ENCODE measurements at regions not wholly inside any gene's neighbourhood (a gene's known extent, or its start where the extent isn't known, plus 50 kb on each side); places are given as distances from the start of the nearest gene placed in this dataset.

DNA sequence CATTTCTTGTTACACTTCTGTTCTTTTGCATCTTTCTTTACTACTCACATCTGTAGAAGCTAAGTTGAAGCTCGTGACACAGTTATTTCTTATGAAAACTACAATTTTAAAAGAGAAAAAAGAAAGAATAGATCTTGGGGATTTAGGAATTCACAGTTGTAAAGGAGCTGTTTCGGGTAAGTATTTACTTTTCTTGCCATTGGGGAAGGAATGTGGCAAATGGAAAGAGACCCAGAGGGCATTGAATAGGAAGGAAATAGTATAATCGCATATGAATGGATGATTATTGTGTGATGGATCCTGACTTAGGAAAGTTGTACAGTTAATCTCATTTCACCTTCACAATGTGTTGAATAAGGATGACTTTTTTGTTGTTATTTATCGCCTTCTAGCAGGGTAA is 914.1 kb upstream of the CDH8 start:
- TF ChIP-seq EZH2 (IDR thresholded peaks at IDR 0.05) (no peak), POLR2AphosphoS5 (IDR thresholded peaks at IDR 0.05; ENCODE audit: borderline replicate concordance, low read depth, low read length) (no peak)

Measured in SK-N-MC (cell line).